Spleen (tissue), 7 donors: ENCODE measurements at regions not wholly inside any gene's neighbourhood (a gene's known extent, or its start where the extent isn't known, plus 50 kb on each side); places are given as distances from the start of the nearest gene placed in this dataset.

Experiments used
- POLR2A ChIP-seq, 3 donors: fragments of 450-650 bp; IDR thresholded peaks; one replicate each; pipeline ENCODE4 v1.5.1; 2017; ENCODE audit warnings: antibody characterized with exemption in 3 of 3, mild to moderate bottlenecking in 1 of 3
- TF ChIP-seq, protein P1 (sequence below), 11 experiments: fragments of 200-600 bp in 7 of 11; fragments of 450-650 bp in 4 of 11; sonication (generic) in 4 of 11; IDR thresholded peaks in 8 of 11; conservative IDR thresholded peaks in 3 of 11; 1 replicate in 7 of 11; 2 replicates in 4 of 11; pipeline versions ENCODE4 v1.4.0 to v1.8.0; 2016 to 2021; ENCODE audit warnings: antibody characterized with exemption in 11 of 11, inconsistent platforms in 4 of 11, mild to moderate bottlenecking in 1 of 11
- donor health status: DM: no; HTN: no; CAD: no; lungs with moderate emphysema.
- donor health status: DM: no; HTN: no; CAD: no.
- donor health status: DM: no; HTN: no; CAD: no.

- TF ChIP-seq, protein P1, sequence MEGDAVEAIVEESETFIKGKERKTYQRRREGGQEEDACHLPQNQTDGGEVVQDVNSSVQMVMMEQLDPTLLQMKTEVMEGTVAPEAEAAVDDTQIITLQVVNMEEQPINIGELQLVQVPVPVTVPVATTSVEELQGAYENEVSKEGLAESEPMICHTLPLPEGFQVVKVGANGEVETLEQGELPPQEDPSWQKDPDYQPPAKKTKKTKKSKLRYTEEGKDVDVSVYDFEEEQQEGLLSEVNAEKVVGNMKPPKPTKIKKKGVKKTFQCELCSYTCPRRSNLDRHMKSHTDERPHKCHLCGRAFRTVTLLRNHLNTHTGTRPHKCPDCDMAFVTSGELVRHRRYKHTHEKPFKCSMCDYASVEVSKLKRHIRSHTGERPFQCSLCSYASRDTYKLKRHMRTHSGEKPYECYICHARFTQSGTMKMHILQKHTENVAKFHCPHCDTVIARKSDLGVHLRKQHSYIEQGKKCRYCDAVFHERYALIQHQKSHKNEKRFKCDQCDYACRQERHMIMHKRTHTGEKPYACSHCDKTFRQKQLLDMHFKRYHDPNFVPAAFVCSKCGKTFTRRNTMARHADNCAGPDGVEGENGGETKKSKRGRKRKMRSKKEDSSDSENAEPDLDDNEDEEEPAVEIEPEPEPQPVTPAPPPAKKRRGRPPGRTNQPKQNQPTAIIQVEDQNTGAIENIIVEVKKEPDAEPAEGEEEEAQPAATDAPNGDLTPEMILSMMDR (IDR thresholded peaks at IDR 0.05 in 8 of 11, conservative IDR thresholded peaks at IDR 0.05 in 3 of 11), result no peak
- no peak for TF ChIP-seq POLR2A (IDR thresholded peaks at IDR 0.05)
Measured at GRCh38 chr10:128804411-128804810, 662.6 kb upstream of the MGMT start.
